Gastroesophageal sphincter (tissue), 4 donors: ENCODE measurements at regions not wholly inside any gene's neighbourhood (a gene's known extent, or its start where the extent isn't known, plus 50 kb on each side); places are given as distances from the start of the nearest gene placed in this dataset.

Source experiments
- ATAC-seq: fragments of 150-250 bp; one replicate; pipeline ENCODE4 v1.9.1; 2016; ENCODE audit warnings: mild to moderate bottlenecking, moderate library complexity
- H3K27ac ChIP-seq, 4 donors: fragments of 200-600 bp; sonication (generic) in 3 of 4; 1 replicate in 3 of 4; 2 replicates in 1 of 4; pipeline ENCODE4 v1.5.1; 2016 to 2019
- H3K27me3 ChIP-seq: fragments of 200-600 bp; sonication (generic); one replicate; pipeline ENCODE4 v1.5.1; 2019
- H3K36me3 ChIP-seq, 2 donors: fragments of 200-600 bp; sonication (generic); one replicate each; pipeline ENCODE4 v1.5.1; 2019; ENCODE audit warnings: control low read depth in 1 of 2
- H3K4me1 ChIP-seq, 3 donors: fragments of 200-600 bp; sonication (generic); 1 replicate in 2 of 3; 2 replicates in 1 of 3; pipeline ENCODE4 v1.5.1; 2016 to 2019; ENCODE audit warnings: control low read depth in 2 of 3
- H3K4me3 ChIP-seq, 2 donors: fragments of 200-600 bp; sonication (generic); one replicate each; pipeline ENCODE4 v1.5.1; 2019; ENCODE audit warnings: mild to moderate bottlenecking in 1 of 2, moderate library complexity in 1 of 2
- H3K9me3 ChIP-seq, 3 donors: fragments of 200-600 bp; sonication (generic); one replicate each; pipeline ENCODE4 v1.5.1; 2017 to 2019; ENCODE audit warnings: control low read depth in 2 of 3
- CTCF ChIP-seq, 4 experiments: fragments of 200-600 bp in 2 of 4; fragments of 450-650 bp in 2 of 4; sonication (generic) in 1 of 4; IDR thresholded peaks; one replicate each; pipeline ENCODE4 v1.5.1; 2017 to 2019; ENCODE audit warnings: antibody characterized with exemption in 4 of 4, mild to moderate bottlenecking in 2 of 4, moderate library complexity in 2 of 4
- EP300 ChIP-seq: sonication (generic); formaldehyde crosslinking; IDR thresholded peaks from one replicate; pipeline ENCODE4 v1.6.1; 2017; ENCODE audit warnings: antibody characterized with exemption, mild to moderate bottlenecking
- POLR2A ChIP-seq, 2 donors: fragments of 450-650 bp; IDR thresholded peaks; one replicate each; pipeline ENCODE4 v1.6.1; 2017; ENCODE audit warnings: antibody characterized with exemption in 2 of 2, mild to moderate bottlenecking in 2 of 2, moderate library complexity in 1 of 2
- POLR2AphosphoS5 ChIP-seq: sonication (generic); formaldehyde crosslinking; IDR thresholded peaks from one replicate; pipeline ENCODE4 v1.6.1; 2017; ENCODE audit warnings: antibody characterized with exemption
- WGBS, 2 donors: methylation state at CpG; one replicate each; pipeline ENCODE4 v1.1.5; 2018; ENCODE audit warnings: low coverage in 1 of 2; 5-methylcytosine and 5-hydroxymethylcytosine counted together

- no peak overlapping the region for H3K27ac ChIP-seq
- H3K4me1 ChIP-seq = no peaks in the 10 kb centered on the region
- H3K27me3 ChIP-seq = no peaks in the 10 kb centered on the region
- H3K4me3 ChIP-seq = no peak overlapping the region
- no peak for ATAC-seq
- TF ChIP-seq POLR2AphosphoS5 (no peak), POLR2A (IDR thresholded peaks at IDR 0.05) (no peak), CTCF (IDR thresholded peaks at IDR 0.05) (no peak), EP300 (no peak)
- no peaks in the 10 kb centered on the region for H3K9me3 ChIP-seq
- H3K36me3 ChIP-seq = no peaks in the 10 kb centered on the region
Observed at GRCh38 chr6:113331021-113331420, 526.1 kb upstream of the MARCKS start.

- ATAC-seq = no peak
- Histone ChIP-seq H3K36me3 (no peaks in the 10 kb centered on the region), H3K27me3 (no peaks in the 10 kb centered on the region), H3K27ac (no peak overlapping the region), H3K4me3 (no peak overlapping the region), H3K9me3 (no peaks in the 10 kb centered on the region), H3K4me1 (no peaks in the 10 kb centered on the region)
- no peak for TF ChIP-seq POLR2AphosphoS5
- no peak for TF ChIP-seq CTCF (IDR thresholded peaks at IDR 0.05)
- TF ChIP-seq POLR2A (IDR thresholded peaks at IDR 0.05) = no peak
Observed at GRCh38 chr6:113338644-113339043, 518.5 kb upstream of the MARCKS start.

DNA sequence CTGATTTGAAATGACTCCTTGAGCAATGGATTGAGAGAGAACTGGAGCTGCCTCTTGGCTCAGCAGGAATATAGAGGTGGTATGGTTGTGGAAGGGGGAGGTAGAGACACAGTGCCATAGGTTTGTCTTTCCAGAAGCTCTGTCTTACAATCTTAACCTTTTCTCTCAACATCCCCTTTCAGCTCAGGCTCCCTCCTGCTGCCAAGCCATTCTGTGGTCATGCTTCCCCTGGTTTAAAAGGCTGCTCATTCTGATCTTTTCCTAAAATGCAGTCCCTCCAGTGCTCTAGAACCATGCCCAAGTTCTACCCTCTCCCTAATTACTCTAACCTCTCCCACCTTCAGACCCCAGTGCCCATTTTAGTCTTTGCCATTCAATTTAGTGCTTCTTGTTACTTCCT is 517.9 kb upstream of the MARCKS start:
- Histone ChIP-seq H3K27ac (no peak overlapping the region), H3K4me1 (no peaks in the 10 kb centered on the region), H3K4me3 (no peak overlapping the region), H3K9me3 (no peaks in the 10 kb centered on the region), H3K27me3 (no peaks in the 10 kb centered on the region), H3K36me3 (no peaks in the 10 kb centered on the region)
- TF ChIP-seq POLR2A (IDR thresholded peaks at IDR 0.05) (no peak), EP300 (no peak), POLR2AphosphoS5 (no peak), CTCF (IDR thresholded peaks at IDR 0.05) (no peak)
- ATAC-seq = no peak

GRCh38 chr6:113340371-113340770 is 516.8 kb upstream of the MARCKS start:
- 85 to 100% methylated on average over 3 to 4 of the region's 4 CpGs for WGBS, 2 donors
- H3K27me3 ChIP-seq = no peaks in the 10 kb centered on the region
- H3K4me1 ChIP-seq = no peaks in the 10 kb centered on the region
- no peak for TF ChIP-seq POLR2AphosphoS5
- no peak for TF ChIP-seq EP300
- no peak for TF ChIP-seq POLR2A (IDR thresholded peaks at IDR 0.05)
- TF ChIP-seq CTCF (IDR thresholded peaks at IDR 0.05) = no peak
- no peak for ATAC-seq
- no peak overlapping the region for H3K4me3 ChIP-seq
- H3K27ac ChIP-seq = no peak overlapping the region
- no peaks in the 10 kb centered on the region for H3K9me3 ChIP-seq
- H3K36me3 ChIP-seq = no peaks in the 10 kb centered on the region

- Histone ChIP-seq H3K36me3 (no peaks in the 10 kb centered on the region), H3K27ac (no peak overlapping the region), H3K4me3 (no peak overlapping the region), H3K9me3 (no peaks in the 10 kb centered on the region), H3K27me3 (no peaks in the 10 kb centered on the region), H3K4me1 (no peaks in the 10 kb centered on the region)
- WGBS, 2 donors = 0 to 57% methylated on average over 1 of the region's 1 CpG
- TF ChIP-seq CTCF (IDR thresholded peaks at IDR 0.05) (no peak), POLR2A (IDR thresholded peaks at IDR 0.05) (no peak), EP300 (no peak), POLR2AphosphoS5 (no peak)
- ATAC-seq = no peak
Observed at GRCh38 chr6:113343940-113344339, 513.2 kb upstream of the MARCKS start.
